GM12873 (cell line): ENCODE measurements at regions not wholly inside any gene's neighbourhood (a gene's known extent, or its start where the extent isn't known, plus 50 kb on each side); places are given as distances from the start of the nearest gene placed in this dataset.

Experiments used
- TF ChIP-seq, protein P1 (sequence below): IDR thresholded peaks from 2 replicates; pipeline ENCODE4 v1.5.1; 2012; ENCODE audit warnings: low read depth, mild to moderate bottlenecking, moderate library complexity, low read length, control low read depth; ENCODE audit not compliant: insufficient read depth; ENCODE audit errors: missing control alignments

DNA sequence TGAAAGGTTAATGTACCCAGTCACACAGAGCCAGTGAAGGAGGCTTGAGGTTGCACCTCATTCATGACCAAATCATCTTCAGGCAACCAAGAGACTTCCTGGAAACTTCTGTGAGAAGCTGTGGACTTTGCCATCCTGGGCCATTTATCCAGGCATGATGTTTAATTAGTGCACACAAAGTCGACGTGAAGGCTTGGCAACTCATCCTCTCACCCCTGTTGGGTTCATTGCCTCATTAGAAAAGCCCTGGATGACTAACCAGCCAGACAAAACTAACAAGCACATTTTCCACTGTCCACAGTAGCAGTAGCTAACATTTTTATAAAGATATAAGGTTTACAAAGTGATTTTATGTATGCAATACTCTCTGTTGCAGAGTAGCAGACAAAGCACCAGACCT lies 65.7 kb upstream of the ZNF462 start:
- TF ChIP-seq, protein P1, sequence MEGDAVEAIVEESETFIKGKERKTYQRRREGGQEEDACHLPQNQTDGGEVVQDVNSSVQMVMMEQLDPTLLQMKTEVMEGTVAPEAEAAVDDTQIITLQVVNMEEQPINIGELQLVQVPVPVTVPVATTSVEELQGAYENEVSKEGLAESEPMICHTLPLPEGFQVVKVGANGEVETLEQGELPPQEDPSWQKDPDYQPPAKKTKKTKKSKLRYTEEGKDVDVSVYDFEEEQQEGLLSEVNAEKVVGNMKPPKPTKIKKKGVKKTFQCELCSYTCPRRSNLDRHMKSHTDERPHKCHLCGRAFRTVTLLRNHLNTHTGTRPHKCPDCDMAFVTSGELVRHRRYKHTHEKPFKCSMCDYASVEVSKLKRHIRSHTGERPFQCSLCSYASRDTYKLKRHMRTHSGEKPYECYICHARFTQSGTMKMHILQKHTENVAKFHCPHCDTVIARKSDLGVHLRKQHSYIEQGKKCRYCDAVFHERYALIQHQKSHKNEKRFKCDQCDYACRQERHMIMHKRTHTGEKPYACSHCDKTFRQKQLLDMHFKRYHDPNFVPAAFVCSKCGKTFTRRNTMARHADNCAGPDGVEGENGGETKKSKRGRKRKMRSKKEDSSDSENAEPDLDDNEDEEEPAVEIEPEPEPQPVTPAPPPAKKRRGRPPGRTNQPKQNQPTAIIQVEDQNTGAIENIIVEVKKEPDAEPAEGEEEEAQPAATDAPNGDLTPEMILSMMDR, result no peak

DNA sequence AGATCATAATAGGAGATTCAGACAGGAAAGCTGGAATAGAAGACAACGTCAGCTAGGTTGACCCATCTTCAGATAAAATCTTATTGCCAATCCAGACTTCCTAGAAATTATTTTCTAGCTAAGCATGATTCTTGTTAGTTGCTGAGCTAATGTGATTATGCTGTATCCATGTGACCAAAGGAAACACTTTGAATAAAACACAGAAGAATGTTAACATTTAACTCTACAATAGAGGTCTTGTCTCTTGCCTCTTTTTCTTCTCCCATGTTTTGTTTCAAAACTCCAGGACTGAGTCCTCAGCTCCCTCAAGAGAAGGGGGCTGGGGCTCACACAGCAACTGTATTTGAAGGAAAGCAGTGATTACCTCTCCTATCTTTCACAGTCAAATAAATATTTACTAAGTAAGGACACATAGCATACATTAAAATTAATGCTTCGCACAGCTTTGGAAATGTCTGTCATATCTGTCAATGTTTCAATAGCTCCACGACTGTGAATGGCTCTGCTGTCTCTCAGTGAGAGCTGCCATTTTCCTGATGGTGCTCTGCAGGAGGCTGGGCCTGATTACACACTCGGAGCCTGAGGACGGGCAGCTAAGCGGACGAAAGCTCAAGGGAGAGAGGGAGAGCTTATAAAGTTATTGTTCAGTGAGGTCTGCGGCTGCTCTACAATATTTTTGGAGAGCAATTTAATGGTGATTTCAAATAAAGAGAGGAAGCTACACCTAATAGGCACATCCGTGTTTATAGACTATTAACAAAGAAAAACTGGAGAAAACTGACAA lies 64.8 kb upstream of the ZNF462 start:
- TF ChIP-seq, protein P1, result no peak

DNA sequence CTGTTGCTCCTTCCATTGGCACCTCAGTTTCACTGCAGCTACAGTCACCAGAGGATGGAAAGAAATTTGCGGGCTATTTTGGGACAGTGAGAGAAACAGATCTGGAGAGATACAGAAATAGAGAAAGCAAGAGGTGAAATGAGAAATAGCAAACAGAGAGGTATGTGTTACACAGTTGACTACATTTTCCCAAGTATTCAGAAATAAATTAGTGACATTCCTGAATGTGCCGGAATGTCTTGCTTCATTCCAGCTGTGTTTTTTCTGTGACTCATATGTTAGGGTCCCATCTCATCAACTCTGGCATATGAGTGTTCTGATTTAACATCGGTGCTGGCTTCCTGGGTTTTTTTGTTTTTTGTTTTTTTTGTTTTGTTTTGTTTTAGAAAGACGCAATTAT lies 63.8 kb upstream of the ZNF462 start:
- TF ChIP-seq, protein P1, result no peak

DNA sequence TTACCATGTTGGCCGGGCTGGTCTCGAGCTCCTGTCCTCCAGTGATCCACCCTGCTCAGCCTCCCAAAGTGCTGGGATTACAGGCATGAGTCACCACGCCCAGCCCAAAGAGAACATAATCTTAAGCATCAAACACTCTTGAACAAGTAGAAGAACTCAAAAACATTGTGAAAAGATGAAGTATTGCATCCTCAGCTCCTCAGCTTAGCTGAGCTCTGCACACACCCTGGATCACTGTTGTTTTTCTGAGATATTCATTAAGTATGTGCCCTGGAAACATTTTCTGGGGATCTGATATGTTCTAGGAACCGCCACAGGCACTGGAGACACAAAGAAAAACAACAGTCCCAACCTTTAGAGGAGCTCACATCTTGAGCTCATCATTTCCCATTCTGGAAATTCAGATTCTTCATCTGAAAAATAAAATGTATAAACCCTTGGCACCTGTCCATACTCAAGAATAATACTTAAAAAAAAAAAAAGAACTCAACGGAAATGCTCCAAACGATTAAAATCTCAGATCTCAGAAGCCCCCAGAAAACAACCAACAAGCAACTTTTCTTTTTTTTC lies 62.2 kb upstream of the ZNF462 start:
- TF ChIP-seq, protein P1, result no peak

DNA sequence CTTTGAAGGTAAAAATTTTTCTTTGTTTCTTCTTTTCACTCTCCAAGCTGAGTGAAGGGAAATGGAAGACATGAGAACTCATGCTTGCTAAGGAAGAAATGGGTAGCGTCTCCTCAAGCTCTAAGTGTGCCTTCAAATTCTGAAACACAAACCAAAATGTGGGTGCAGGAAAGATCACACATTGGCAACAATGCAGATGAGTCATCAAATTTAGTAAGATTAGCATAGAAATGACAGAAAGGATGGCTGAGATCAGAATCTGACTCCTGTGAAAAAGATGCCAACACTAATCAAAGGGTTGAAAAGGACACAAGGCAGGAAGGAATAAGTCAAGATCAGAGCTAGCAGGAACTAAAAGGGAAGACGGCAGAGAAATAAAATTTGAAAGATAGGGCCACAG lies 61.1 kb upstream of the ZNF462 start:
- TF ChIP-seq, protein P1, result no peak
